ENCODE measurements at regions not wholly inside any gene's neighbourhood (a gene's known extent, or its start where the extent isn't known, plus 50 kb on each side); places are given as distances from the start of the nearest gene placed in this dataset.

DNA sequence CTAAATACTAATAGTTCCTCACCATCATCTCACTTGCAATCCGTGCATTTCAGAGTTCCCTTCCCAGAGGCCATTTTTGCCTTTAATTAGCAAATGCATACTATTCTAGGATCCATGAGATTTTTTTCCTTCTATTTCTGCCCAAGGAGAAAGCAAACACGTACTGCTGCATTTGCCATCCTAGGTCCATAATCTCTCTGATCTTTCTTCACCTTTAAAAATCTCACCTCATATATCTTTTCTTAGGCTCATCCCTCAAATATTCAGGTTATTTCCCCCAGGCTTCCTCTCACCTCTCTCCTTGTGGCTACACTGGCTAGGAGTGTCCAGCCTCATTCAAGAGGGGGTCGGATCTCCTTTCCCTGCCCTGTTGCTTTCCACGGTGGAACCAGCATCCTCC lies 338.6 kb downstream of the SETD4 start (continued):
- TF ChIP-seq, protein P1, sequence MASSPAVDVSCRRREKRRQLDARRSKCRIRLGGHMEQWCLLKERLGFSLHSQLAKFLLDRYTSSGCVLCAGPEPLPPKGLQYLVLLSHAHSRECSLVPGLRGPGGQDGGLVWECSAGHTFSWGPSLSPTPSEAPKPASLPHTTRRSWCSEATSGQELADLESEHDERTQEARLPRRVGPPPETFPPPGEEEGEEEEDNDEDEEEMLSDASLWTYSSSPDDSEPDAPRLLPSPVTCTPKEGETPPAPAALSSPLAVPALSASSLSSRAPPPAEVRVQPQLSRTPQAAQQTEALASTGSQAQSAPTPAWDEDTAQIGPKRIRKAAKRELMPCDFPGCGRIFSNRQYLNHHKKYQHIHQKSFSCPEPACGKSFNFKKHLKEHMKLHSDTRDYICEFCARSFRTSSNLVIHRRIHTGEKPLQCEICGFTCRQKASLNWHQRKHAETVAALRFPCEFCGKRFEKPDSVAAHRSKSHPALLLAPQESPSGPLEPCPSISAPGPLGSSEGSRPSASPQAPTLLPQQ (tag by site-specific recombination; IDR thresholded peaks at IDR 0.05), result no peak

- no peak overlapping the region for H3K4me3 ChIP-seq (ENCODE audit: low read depth, low read length)
- ChIA-PET CTCF (interaction anchor here (0.6 to 1.0 kb wide), 3 partner anchors 18 to 92 kb away, joined by 3 read pairs; no protein-coding TSS in a partner anchor), POLR2A (no interaction called here)
- no peaks in the 10 kb centered on the region for H3K4me1 ChIP-seq (ENCODE audit: control insufficient read depth, insufficient read depth, low read length)
- no peak overlapping the region for H3K27ac ChIP-seq (ENCODE audit: extremely low read depth, low read depth, low read length)
- H3K36me3 ChIP-seq (ENCODE audit: control insufficient read depth in 2 of 2, insufficient read depth in 1 of 2, low read length in 2 of 2), result no peaks in the 10 kb centered on the region
- no peak for TF ChIP-seq HOXA7 (CRISPR knock-in tag; IDR thresholded peaks at IDR 0.05; ENCODE audit: borderline replicate concordance)
- TF ChIP-seq ZNF513 (tag by site-specific recombination; IDR thresholded peaks at IDR 0.05), result no peak
- H3K9me3 ChIP-seq (ENCODE audit: control insufficient read depth, insufficient read depth, low read depth, low read length), result no peaks in the 10 kb centered on the region
Observed at GRCh38 chr21:35720208-35720731, 340.1 kb downstream of the SETD4 start.

DNA sequence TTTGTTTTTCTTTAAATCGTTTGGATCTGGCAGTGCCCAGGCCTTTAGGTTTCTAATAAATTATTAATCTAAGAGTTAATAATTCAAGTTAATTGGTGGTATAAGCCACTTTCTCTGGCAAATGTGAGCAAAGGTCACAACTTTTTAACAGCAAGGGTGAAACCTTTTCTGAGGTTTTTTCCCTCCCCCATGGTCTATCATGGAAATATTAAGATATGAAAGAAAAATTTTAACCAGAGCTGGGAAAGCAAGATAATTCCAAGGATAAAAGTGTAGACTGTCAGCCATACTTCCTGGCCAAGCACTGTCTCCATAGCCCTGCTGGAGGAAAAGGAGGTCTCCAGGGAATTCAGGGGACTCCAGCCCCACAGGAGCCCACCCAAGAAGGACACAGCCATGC lies 341.2 kb downstream of the SETD4 start:
- no peaks in the 10 kb centered on the region for H3K36me3 ChIP-seq (ENCODE audit: control insufficient read depth in 2 of 2, insufficient read depth in 1 of 2, low read length in 2 of 2)
- H3K4me3 ChIP-seq (ENCODE audit: low read depth, low read length), result no peak overlapping the region
- ChIA-PET POLR2A (no interaction called here), CTCF (no interaction called here)
- no peak for TF ChIP-seq SP3 (tag by site-specific recombination; IDR thresholded peaks at IDR 0.05)
- no peak for TF ChIP-seq ZNF510 (tag by site-specific recombination; IDR thresholded peaks at IDR 0.05; ENCODE audit: insufficient replicate concordance)
- TF ChIP-seq ZNF10 (tag by site-specific recombination; IDR thresholded peaks at IDR 0.05), result no peak
- TF ChIP-seq PRDM1 (tag by site-specific recombination; IDR thresholded peaks at IDR 0.05), result no peak
- no peak for TF ChIP-seq ZNF354C (tag by site-specific recombination; IDR thresholded peaks at IDR 0.05; ENCODE audit: borderline replicate concordance, low read depth)
- TF ChIP-seq ZNF530 (tag by site-specific recombination; IDR thresholded peaks at IDR 0.05; ENCODE audit: low read depth), result no peak
- no peak for TF ChIP-seq WT1 (tag by site-specific recombination; IDR thresholded peaks at IDR 0.05)
- no peak for TF ChIP-seq ZNF24 (tag by site-specific recombination; IDR thresholded peaks at IDR 0.05)
- TF ChIP-seq ZNF404 (tag by site-specific recombination; IDR thresholded peaks at IDR 0.05), result no peak
- TF ChIP-seq OSR2 (tag by site-specific recombination; IDR thresholded peaks at IDR 0.05), result no peak
- no peak for TF ChIP-seq SP2 (tag by site-specific recombination; IDR thresholded peaks at IDR 0.05)
- no peak for TF ChIP-seq ZNF747 (tag by site-specific recombination; IDR thresholded peaks at IDR 0.05)
- no peak for TF ChIP-seq KLF8 (tag by site-specific recombination; IDR thresholded peaks at IDR 0.05)
- no peak for TF ChIP-seq ZNF785 (tag by site-specific recombination; IDR thresholded peaks at IDR 0.05)
- TF ChIP-seq, protein P2, sequence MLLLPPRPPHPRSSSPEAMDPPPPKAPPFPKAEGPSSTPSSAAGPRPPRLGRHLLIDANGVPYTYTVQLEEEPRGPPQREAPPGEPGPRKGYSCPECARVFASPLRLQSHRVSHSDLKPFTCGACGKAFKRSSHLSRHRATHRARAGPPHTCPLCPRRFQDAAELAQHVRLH (tag by site-specific recombination; IDR thresholded peaks at IDR 0.05), result no peak
- no peak for TF ChIP-seq TRIM28 (IDR thresholded peaks at IDR 0.05; ENCODE audit: borderline replicate concordance, low read length)
- no peak overlapping the region for H3K27ac ChIP-seq (ENCODE audit: extremely low read depth, low read depth, low read length)
- H3K9me3 ChIP-seq (ENCODE audit: control insufficient read depth, insufficient read depth, low read depth, low read length), result no peaks in the 10 kb centered on the region
- no peaks in the 10 kb centered on the region for H3K4me1 ChIP-seq (ENCODE audit: control insufficient read depth, insufficient read depth, low read length)

Data from HEK293 (cell line).